CD14-positive monocyte (primary cell): ENCODE measurements at regions not wholly inside any gene's neighbourhood (a gene's known extent, or its start where the extent isn't known, plus 50 kb on each side); places are given as distances from the start of the nearest gene placed in this dataset.

Experiments
- DNase-seq, 3 donors: peaks; one replicate each; pipeline ENCODE4 v3.0.0-alpha.2; 2011 to 2022
- H2AFZ ChIP-seq: 2 replicates; pipeline ENCODE4 v1.6.0; 2012; ENCODE audit warnings: mild to moderate bottlenecking, low read depth, low read length, inconsistent platforms; ENCODE audit not compliant: insufficient read depth, poor library complexity, severe bottlenecking
- H3K27ac ChIP-seq, 2 donors: 1 replicate in 1 of 2; 2 replicates in 1 of 2; pipeline ENCODE4 v1.5.1; 2012 to 2013; ENCODE audit warnings: low read length in 2 of 2, control low read depth in 1 of 2, inconsistent platforms in 1 of 2, low read depth in 1 of 2, mild to moderate bottlenecking in 1 of 2
- H3K27me3 ChIP-seq, 2 donors: one replicate each; pipeline versions ENCODE4 v1.6.0 to v1.6.1; 2011 to 2013; ENCODE audit warnings: low read length in 2 of 2; ENCODE audit not compliant: control insufficient read depth in 2 of 2, insufficient read depth in 2 of 2
- H3K36me3 ChIP-seq, 2 donors: replicated peaks in 1 of 2; 1 replicate in 1 of 2; 2 replicates in 1 of 2; pipeline versions ENCODE4 v1.5.1 to v1.6.1; 2012 to 2013; ENCODE audit warnings: low read length in 2 of 2, control low read depth in 1 of 2, inconsistent platforms in 1 of 2, mild to moderate bottlenecking in 1 of 2; ENCODE audit not compliant: insufficient read depth in 2 of 2, control insufficient read depth in 1 of 2
- H3K4me1 ChIP-seq, 2 donors: 1 replicate in 1 of 2; 2 replicates in 1 of 2; pipeline versions ENCODE4 v1.5.1 to v1.6.1; 2012 to 2013; ENCODE audit warnings: low read length in 2 of 2, control low read depth in 1 of 2, inconsistent platforms in 1 of 2, mild to moderate bottlenecking in 1 of 2, moderate library complexity in 1 of 2; ENCODE audit not compliant: insufficient read depth in 2 of 2, control insufficient read depth in 1 of 2
- H3K4me2 ChIP-seq: replicated peaks from 2 replicates; pipeline ENCODE3; 2012; ENCODE audit warnings: low read length, moderate library complexity, mild to moderate bottlenecking; ENCODE audit not compliant: poor library complexity, severe bottlenecking; ENCODE audit errors: extremely low read depth
- H3K4me3 ChIP-seq, 3 experiments: fragments of 200-600 bp in 1 of 3; sonication (generic) in 1 of 3; replicated peaks in 1 of 3; 1 replicate in 2 of 3; 2 replicates in 1 of 3; pipeline ENCODE4 v1.5.1; 2011 to 2013; ENCODE audit warnings: low read length in 3 of 3, mild to moderate bottlenecking in 3 of 3, control low read depth in 2 of 3, low read depth in 2 of 3, inconsistent platforms in 1 of 3, moderate library complexity in 1 of 3
- H3K79me2 ChIP-seq: 2 replicates; pipeline ENCODE4 v1.6.0; 2012; ENCODE audit warnings: mild to moderate bottlenecking, control low read depth, inconsistent platforms, low read length, moderate library complexity; ENCODE audit not compliant: insufficient read depth
- H3K9ac ChIP-seq: 2 replicates; pipeline ENCODE4 v1.6.0; 2017; ENCODE audit warnings: low read length, mild to moderate bottlenecking; ENCODE audit not compliant: insufficient read depth, poor library complexity, severe bottlenecking
- H3K9me3 ChIP-seq, 2 donors: replicated peaks in 1 of 2; 1 replicate in 1 of 2; 2 replicates in 1 of 2; pipeline versions ENCODE4 v1.5.1 to v1.6.1; 2012 to 2013; ENCODE audit warnings: low read length in 2 of 2, control low read depth in 1 of 2; ENCODE audit not compliant: control insufficient read depth in 1 of 2, insufficient read depth in 1 of 2
- H4K20me1 ChIP-seq: 2 replicates; pipeline ENCODE4 v1.6.0; 2012; ENCODE audit warnings: mild to moderate bottlenecking, low read length, control low read depth, moderate library complexity; ENCODE audit not compliant: insufficient read depth
- H3K27ac Mint-ChIP-seq, 7 donors: one replicate each; pipeline ENCODE4 v1.8.0; 2020; ENCODE audit warnings: mild to moderate bottlenecking in 7 of 7, mixed read lengths in 7 of 7, moderate library complexity in 6 of 7, inconsistent platforms in 2 of 7
- H3K27me3 Mint-ChIP-seq, 3 donors: one replicate each; pipeline ENCODE4 v1.8.0; 2021 to 2022; ENCODE audit warnings: low read depth in 3 of 3, mild to moderate bottlenecking in 3 of 3, mixed read lengths in 3 of 3, moderate library complexity in 3 of 3, inconsistent platforms in 1 of 3
- H3K36me3 Mint-ChIP-seq, 2 donors: one replicate each; pipeline ENCODE4 v1.8.0; 2020; ENCODE audit warnings: mixed read lengths in 2 of 2, inconsistent platforms in 1 of 2, mild to moderate bottlenecking in 1 of 2
- H3K4me1 Mint-ChIP-seq: one replicate; pipeline ENCODE4 v1.8.0; 2020; ENCODE audit warnings: mild to moderate bottlenecking, mixed read lengths
- H3K4me3 Mint-ChIP-seq, 2 donors: one replicate each; pipeline ENCODE4 v1.8.0; 2020; ENCODE audit warnings: mild to moderate bottlenecking in 2 of 2, mixed read lengths in 2 of 2, moderate library complexity in 1 of 2
- H3K9me3 Mint-ChIP-seq, 7 donors: one replicate each; pipeline ENCODE4 v1.8.0; 2020 to 2022; ENCODE audit warnings: mixed read lengths in 7 of 7, mild to moderate bottlenecking in 6 of 7, moderate library complexity in 6 of 7, inconsistent platforms in 2 of 7
- WGBS: methylation state at CpG from one replicate; pipeline ENCODE4 v1.1.5; 2013; ENCODE audit warnings: missing lambda C conversion rate; ENCODE audit not compliant: insufficient coverage; 5-methylcytosine and 5-hydroxymethylcytosine counted together
- intact Hi-C, 2 donors: fragments of 100-400 bp; cut with micrococcal nuclease; formaldehyde crosslinking; loops; one replicate each; pipeline versions ENCODE4 v1.15.0 to v1.15.1; 2023
- TF ChIP-seq, protein P1 (sequence below): fragments of 200-600 bp; IDR thresholded peaks from one replicate; pipeline ENCODE4 v1.8.0; 2022; ENCODE audit warnings: antibody characterized with exemption, mild to moderate bottlenecking

GRCh38 chr20:11807054-11808048, 110.3 kb upstream of the BTBD3 start:
- Mint-ChIP-seq H3K36me3 (no peaks in the 10 kb centered on the region), H3K27ac (no peak overlapping the region), H3K4me1 (no peaks in the 10 kb centered on the region), H3K4me3 (no peak overlapping the region), H3K9me3 (peaks cover 0 to 2% (median 0%) of the 10 kb centered on the region in 7 donors), H3K27me3 (peaks cover 1 to 2% (median 1%) of the 10 kb centered on the region in 3 donors)
- H3K4me3 ChIP-seq, result no peak overlapping the region
- H3K9ac ChIP-seq, result no peak overlapping the region
- 80% methylated on average over 1 of the region's 4 CpGs for WGBS
- no peaks in the 10 kb centered on the region for H3K9me3 ChIP-seq
- no peaks in the 10 kb centered on the region for H3K27me3 ChIP-seq
- no peaks in the 10 kb centered on the region for H4K20me1 ChIP-seq
- H2AFZ ChIP-seq, result no peak overlapping the region
- no peak overlapping the region for H3K4me2 ChIP-seq
- no peaks in the 10 kb centered on the region for H3K79me2 ChIP-seq
- TF ChIP-seq, protein P1, sequence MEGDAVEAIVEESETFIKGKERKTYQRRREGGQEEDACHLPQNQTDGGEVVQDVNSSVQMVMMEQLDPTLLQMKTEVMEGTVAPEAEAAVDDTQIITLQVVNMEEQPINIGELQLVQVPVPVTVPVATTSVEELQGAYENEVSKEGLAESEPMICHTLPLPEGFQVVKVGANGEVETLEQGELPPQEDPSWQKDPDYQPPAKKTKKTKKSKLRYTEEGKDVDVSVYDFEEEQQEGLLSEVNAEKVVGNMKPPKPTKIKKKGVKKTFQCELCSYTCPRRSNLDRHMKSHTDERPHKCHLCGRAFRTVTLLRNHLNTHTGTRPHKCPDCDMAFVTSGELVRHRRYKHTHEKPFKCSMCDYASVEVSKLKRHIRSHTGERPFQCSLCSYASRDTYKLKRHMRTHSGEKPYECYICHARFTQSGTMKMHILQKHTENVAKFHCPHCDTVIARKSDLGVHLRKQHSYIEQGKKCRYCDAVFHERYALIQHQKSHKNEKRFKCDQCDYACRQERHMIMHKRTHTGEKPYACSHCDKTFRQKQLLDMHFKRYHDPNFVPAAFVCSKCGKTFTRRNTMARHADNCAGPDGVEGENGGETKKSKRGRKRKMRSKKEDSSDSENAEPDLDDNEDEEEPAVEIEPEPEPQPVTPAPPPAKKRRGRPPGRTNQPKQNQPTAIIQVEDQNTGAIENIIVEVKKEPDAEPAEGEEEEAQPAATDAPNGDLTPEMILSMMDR, result no peak
- intact Hi-C loops, result no loop called here
- no peak overlapping the region for H3K27ac ChIP-seq
- no peaks in the 10 kb centered on the region for H3K36me3 ChIP-seq
- DNase-seq, result no peak
- H3K4me1 ChIP-seq, result no peaks in the 10 kb centered on the region

DNA sequence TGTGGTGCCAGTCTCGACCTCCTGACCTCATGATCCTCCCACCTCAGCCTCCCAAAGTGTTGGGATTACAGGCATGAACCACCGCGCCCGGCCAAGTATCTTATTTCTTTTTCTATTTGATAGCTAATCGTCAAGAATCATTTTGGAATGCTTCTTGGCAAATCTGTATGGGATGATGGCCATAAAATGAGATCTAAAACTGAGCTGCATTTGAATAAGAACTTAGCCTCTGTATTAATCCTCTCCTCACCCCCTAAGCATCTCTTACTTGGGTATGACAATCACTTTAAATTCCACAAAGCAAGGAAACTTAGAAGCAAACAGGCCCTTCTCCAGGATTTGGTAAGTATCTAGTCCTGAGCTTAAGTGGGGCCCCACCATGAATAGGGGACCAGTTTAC, 108.9 kb upstream of the BTBD3 start:
- Histone ChIP-seq H2AFZ (no peak overlapping the region), H3K4me1 (no peaks in the 10 kb centered on the region), H3K4me2 (no peak overlapping the region), H3K27ac (no peak overlapping the region), H3K36me3 (no peaks in the 10 kb centered on the region), H3K4me3 (no peak overlapping the region), H3K9ac (no peak overlapping the region), H3K9me3 (no peaks in the 10 kb centered on the region), H3K79me2 (no peaks in the 10 kb centered on the region), H4K20me1 (no peaks in the 10 kb centered on the region), H3K27me3 (no peaks in the 10 kb centered on the region)
- WGBS, result 100% methylated on average over 1 of the region's 5 CpGs
- DNase-seq, result no peak
- Mint-ChIP-seq H3K36me3 (no peaks in the 10 kb centered on the region), H3K27me3 (peaks cover 1 to 2% (median 1%) of the 10 kb centered on the region in 3 donors), H3K4me1 (no peaks in the 10 kb centered on the region), H3K9me3 (peaks cover 0 to 2% (median 0%) of the 10 kb centered on the region in 7 donors), H3K27ac (no peak overlapping the region), H3K4me3 (no peak overlapping the region)
- TF ChIP-seq, protein P1, result no peak
- intact Hi-C loops, result no loop called here
